CD14-positive monocyte (primary cell): ENCODE measurements at regions not wholly inside any gene's neighbourhood (a gene's known extent, or its start where the extent isn't known, plus 50 kb on each side); places are given as distances from the start of the nearest gene placed in this dataset.

Source experiments
- DNase-seq, 3 donors: peaks; one replicate each; pipeline ENCODE4 v3.0.0-alpha.2; 2011 to 2022
- H2AFZ ChIP-seq: 2 replicates; pipeline ENCODE4 v1.6.0; 2012; ENCODE audit warnings: mild to moderate bottlenecking, low read depth, low read length, inconsistent platforms; ENCODE audit not compliant: insufficient read depth, poor library complexity, severe bottlenecking
- H3K27ac ChIP-seq, 2 donors: 1 replicate in 1 of 2; 2 replicates in 1 of 2; pipeline ENCODE4 v1.5.1; 2012 to 2013; ENCODE audit warnings: low read length in 2 of 2, control low read depth in 1 of 2, inconsistent platforms in 1 of 2, low read depth in 1 of 2, mild to moderate bottlenecking in 1 of 2
- H3K27me3 ChIP-seq, 2 donors: one replicate each; pipeline versions ENCODE4 v1.6.0 to v1.6.1; 2011 to 2013; ENCODE audit warnings: low read length in 2 of 2; ENCODE audit not compliant: control insufficient read depth in 2 of 2, insufficient read depth in 2 of 2
- H3K36me3 ChIP-seq, 2 donors: replicated peaks in 1 of 2; 1 replicate in 1 of 2; 2 replicates in 1 of 2; pipeline versions ENCODE4 v1.5.1 to v1.6.1; 2012 to 2013; ENCODE audit warnings: low read length in 2 of 2, control low read depth in 1 of 2, inconsistent platforms in 1 of 2, mild to moderate bottlenecking in 1 of 2; ENCODE audit not compliant: insufficient read depth in 2 of 2, control insufficient read depth in 1 of 2
- H3K4me1 ChIP-seq, 2 donors: 1 replicate in 1 of 2; 2 replicates in 1 of 2; pipeline versions ENCODE4 v1.5.1 to v1.6.1; 2012 to 2013; ENCODE audit warnings: low read length in 2 of 2, control low read depth in 1 of 2, inconsistent platforms in 1 of 2, mild to moderate bottlenecking in 1 of 2, moderate library complexity in 1 of 2; ENCODE audit not compliant: insufficient read depth in 2 of 2, control insufficient read depth in 1 of 2
- H3K4me2 ChIP-seq: replicated peaks from 2 replicates; pipeline ENCODE3; 2012; ENCODE audit warnings: low read length, moderate library complexity, mild to moderate bottlenecking; ENCODE audit not compliant: poor library complexity, severe bottlenecking; ENCODE audit errors: extremely low read depth
- H3K4me3 ChIP-seq, 3 experiments: fragments of 200-600 bp in 1 of 3; sonication (generic) in 1 of 3; replicated peaks in 1 of 3; 1 replicate in 2 of 3; 2 replicates in 1 of 3; pipeline ENCODE4 v1.5.1; 2011 to 2013; ENCODE audit warnings: low read length in 3 of 3, mild to moderate bottlenecking in 3 of 3, control low read depth in 2 of 3, low read depth in 2 of 3, inconsistent platforms in 1 of 3, moderate library complexity in 1 of 3
- H3K79me2 ChIP-seq: 2 replicates; pipeline ENCODE4 v1.6.0; 2012; ENCODE audit warnings: mild to moderate bottlenecking, control low read depth, inconsistent platforms, low read length, moderate library complexity; ENCODE audit not compliant: insufficient read depth
- H3K9ac ChIP-seq: 2 replicates; pipeline ENCODE4 v1.6.0; 2017; ENCODE audit warnings: low read length, mild to moderate bottlenecking; ENCODE audit not compliant: insufficient read depth, poor library complexity, severe bottlenecking
- H3K9me3 ChIP-seq, 2 donors: replicated peaks in 1 of 2; 1 replicate in 1 of 2; 2 replicates in 1 of 2; pipeline versions ENCODE4 v1.5.1 to v1.6.1; 2012 to 2013; ENCODE audit warnings: low read length in 2 of 2, control low read depth in 1 of 2; ENCODE audit not compliant: control insufficient read depth in 1 of 2, insufficient read depth in 1 of 2
- H4K20me1 ChIP-seq: 2 replicates; pipeline ENCODE4 v1.6.0; 2012; ENCODE audit warnings: mild to moderate bottlenecking, low read length, control low read depth, moderate library complexity; ENCODE audit not compliant: insufficient read depth
- H3K27ac Mint-ChIP-seq, 7 donors: one replicate each; pipeline ENCODE4 v1.8.0; 2020; ENCODE audit warnings: mild to moderate bottlenecking in 7 of 7, mixed read lengths in 7 of 7, moderate library complexity in 6 of 7, inconsistent platforms in 2 of 7
- H3K27me3 Mint-ChIP-seq, 3 donors: one replicate each; pipeline ENCODE4 v1.8.0; 2021 to 2022; ENCODE audit warnings: low read depth in 3 of 3, mild to moderate bottlenecking in 3 of 3, mixed read lengths in 3 of 3, moderate library complexity in 3 of 3, inconsistent platforms in 1 of 3
- H3K36me3 Mint-ChIP-seq, 2 donors: one replicate each; pipeline ENCODE4 v1.8.0; 2020; ENCODE audit warnings: mixed read lengths in 2 of 2, inconsistent platforms in 1 of 2, mild to moderate bottlenecking in 1 of 2
- H3K4me1 Mint-ChIP-seq: one replicate; pipeline ENCODE4 v1.8.0; 2020; ENCODE audit warnings: mild to moderate bottlenecking, mixed read lengths
- H3K4me3 Mint-ChIP-seq, 2 donors: one replicate each; pipeline ENCODE4 v1.8.0; 2020; ENCODE audit warnings: mild to moderate bottlenecking in 2 of 2, mixed read lengths in 2 of 2, moderate library complexity in 1 of 2
- H3K9me3 Mint-ChIP-seq, 7 donors: one replicate each; pipeline ENCODE4 v1.8.0; 2020 to 2022; ENCODE audit warnings: mixed read lengths in 7 of 7, mild to moderate bottlenecking in 6 of 7, moderate library complexity in 6 of 7, inconsistent platforms in 2 of 7
- CTCF ChIP-seq: fragments of 200-600 bp; IDR thresholded peaks from one replicate; pipeline ENCODE4 v1.8.0; 2022; ENCODE audit warnings: antibody characterized with exemption, mild to moderate bottlenecking
- WGBS: methylation state at CpG from one replicate; pipeline ENCODE4 v1.1.5; 2013; ENCODE audit warnings: missing lambda C conversion rate; ENCODE audit not compliant: insufficient coverage; 5-methylcytosine and 5-hydroxymethylcytosine counted together
- intact Hi-C, 2 donors: fragments of 100-400 bp; cut with micrococcal nuclease; formaldehyde crosslinking; loops; one replicate each; pipeline versions ENCODE4 v1.15.0 to v1.15.1; 2023

- Histone ChIP-seq H3K9me3 (no peaks in the 10 kb centered on the region), H3K4me2 (no peak overlapping the region), H4K20me1 (no peaks in the 10 kb centered on the region), H3K9ac (no peak overlapping the region), H3K27ac (no peak overlapping the region), H3K79me2 (no peaks in the 10 kb centered on the region), H2AFZ (no peak overlapping the region), H3K27me3 (no peaks in the 10 kb centered on the region), H3K4me1 (no peaks in the 10 kb centered on the region), H3K4me3 (no peak overlapping the region), H3K36me3 (no peaks in the 10 kb centered on the region)
- intact Hi-C loops: no loop called here
- H3K9me3 Mint-ChIP-seq: peaks cover 0 to 8% (median 0%) of the 10 kb centered on the region in 7 donors
- H3K36me3 Mint-ChIP-seq: no peaks in the 10 kb centered on the region
- H3K27me3 Mint-ChIP-seq: peaks cover 0 to 2% (median 0%) of the 10 kb centered on the region in 3 donors
- no peak overlapping the region for H3K27ac Mint-ChIP-seq
- no peaks in the 10 kb centered on the region for H3K4me1 Mint-ChIP-seq
- DNase-seq: no peak
- no peak for TF ChIP-seq CTCF
- H3K4me3 Mint-ChIP-seq: no peak overlapping the region
These were observed 639.3 kb downstream of the TOX3 start for GRCh38 chr16:51907680-51908079.

- peaks cover 0 to 14% (median 2%) of the 10 kb centered on the region in 7 donors for H3K9me3 Mint-ChIP-seq
- no peaks in the 10 kb centered on the region for H3K36me3 Mint-ChIP-seq
- Histone ChIP-seq H3K36me3 (no peaks in the 10 kb centered on the region), H4K20me1 (no peaks in the 10 kb centered on the region), H3K27ac (no peak overlapping the region), H3K9me3 (no peaks in the 10 kb centered on the region), H2AFZ (no peak overlapping the region), H3K79me2 (no peaks in the 10 kb centered on the region), H3K4me3 (no peak overlapping the region), H3K27me3 (no peaks in the 10 kb centered on the region), H3K9ac (no peak overlapping the region), H3K4me2 (no peak overlapping the region), H3K4me1 (no peaks in the 10 kb centered on the region)
- WGBS: 80% methylated on average over 1 of the region's 3 CpGs
- H3K4me3 Mint-ChIP-seq: no peak overlapping the region
- DNase-seq: no peak
- H3K27me3 Mint-ChIP-seq: no peaks in the 10 kb centered on the region
- no peaks in the 10 kb centered on the region for H3K4me1 Mint-ChIP-seq
- TF ChIP-seq CTCF: no peak
- peak overlapping the region in 2 of 7 donors; percentile 45 to 66 for H3K27ac Mint-ChIP-seq
- intact Hi-C loops: no loop called here
These were observed 646.6 kb downstream of the TOX3 start for GRCh38 chr16:51900221-51900780.
